Fibroblast of gingiva (primary cell): ENCODE measurements at regions not wholly inside any gene's neighbourhood (a gene's known extent, or its start where the extent isn't known, plus 50 kb on each side); places are given as distances from the start of the nearest gene placed in this dataset.
"Not testable (repeated sequence)": the region's sequence is repeated elsewhere in the genome, so short reads cannot be mapped to it uniquely, and the experiment has no call there.

ENCODE experiments used
- DNase-seq: peaks from one replicate; pipeline ENCODE4 v3.0.0-alpha.2; 2011; ENCODE audit warnings: low read depth

DNA sequence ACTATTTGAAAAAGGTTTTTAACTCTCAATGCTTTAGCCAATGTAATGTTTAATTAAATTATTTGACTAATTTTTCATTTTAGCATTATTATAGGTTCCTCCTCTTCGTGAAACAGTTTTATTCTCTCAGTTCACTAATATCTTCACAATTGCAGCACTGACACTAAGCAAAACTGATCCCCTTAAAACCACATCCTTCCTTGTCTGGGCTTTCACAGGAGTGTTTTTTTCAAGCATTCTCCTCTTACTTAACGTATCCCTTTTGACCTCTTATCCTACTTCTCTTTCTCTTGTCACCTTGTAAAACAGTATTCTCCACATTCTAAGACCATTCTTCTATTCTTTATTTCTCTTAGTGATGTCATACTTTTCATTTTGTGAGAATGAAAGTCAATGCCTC, 112.8 kb downstream of the DSC3 start:
- no peak for DNase-seq

DNA sequence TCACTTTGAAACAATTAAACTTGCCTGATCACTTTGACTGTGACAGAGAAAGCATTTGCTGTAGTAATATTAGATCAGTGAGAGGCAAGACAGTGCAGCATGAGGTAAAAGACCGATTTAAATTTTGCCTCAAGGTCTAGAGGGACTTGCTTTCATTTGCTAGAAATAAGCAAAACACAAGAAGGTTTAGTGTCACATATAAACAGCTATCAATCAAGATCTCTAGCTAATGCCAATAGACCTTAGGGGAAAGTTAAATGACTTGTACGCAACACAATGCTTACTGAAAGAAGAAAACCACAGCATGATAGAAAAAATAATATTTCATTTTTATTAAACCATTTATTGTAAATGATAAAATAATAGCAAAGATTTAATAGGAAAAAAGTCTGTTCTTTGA, 113.5 kb downstream of the DSC3 start:
- DNase-seq: no peak

DNA sequence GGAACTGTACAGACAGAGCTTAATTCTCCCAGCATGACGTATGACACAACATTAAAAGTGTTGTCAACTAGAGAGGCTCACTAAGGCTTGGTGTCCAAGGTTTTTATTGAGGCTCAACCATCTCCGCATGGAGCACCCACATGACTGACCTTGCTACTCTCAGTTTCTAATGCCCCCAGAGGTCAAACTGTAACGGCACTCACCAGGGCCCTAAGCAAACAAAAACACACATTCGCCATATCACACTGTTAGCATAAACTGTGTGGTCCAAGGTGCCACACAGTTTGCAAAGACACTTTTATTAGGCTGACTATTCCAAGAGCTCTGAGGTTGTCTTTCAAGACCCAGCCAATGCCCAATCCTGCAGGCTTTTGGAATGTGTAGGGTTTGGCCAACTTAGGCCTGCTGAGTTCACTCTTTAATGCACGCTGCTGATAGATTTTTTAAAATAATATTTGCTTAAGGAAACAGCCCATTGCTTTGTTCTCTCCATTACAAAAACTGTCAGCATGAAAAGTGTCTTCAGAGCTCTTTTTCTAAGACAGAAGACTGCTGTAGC, 114.9 kb downstream of the DSC3 start:
- DNase-seq: no peak

DNA sequence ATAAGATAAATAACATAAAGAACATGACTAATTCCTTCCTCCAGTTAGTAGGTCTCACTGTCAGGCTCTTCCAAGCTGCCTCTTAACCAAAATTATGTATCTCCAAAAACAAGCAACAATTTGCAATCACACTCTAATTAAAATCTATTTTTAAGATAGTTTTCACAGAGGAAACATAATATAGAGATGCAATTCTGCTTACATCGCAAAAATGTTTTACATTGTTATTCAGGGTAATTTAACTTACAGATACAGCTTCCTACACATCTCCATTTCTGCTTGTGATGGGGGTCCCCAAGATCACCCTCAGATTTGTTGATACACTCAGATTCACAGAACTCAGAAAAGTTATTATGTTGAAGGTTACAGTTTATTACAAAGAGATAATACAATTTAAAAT, 115.5 kb downstream of the DSC3 start:
- no peak for DNase-seq

DNA sequence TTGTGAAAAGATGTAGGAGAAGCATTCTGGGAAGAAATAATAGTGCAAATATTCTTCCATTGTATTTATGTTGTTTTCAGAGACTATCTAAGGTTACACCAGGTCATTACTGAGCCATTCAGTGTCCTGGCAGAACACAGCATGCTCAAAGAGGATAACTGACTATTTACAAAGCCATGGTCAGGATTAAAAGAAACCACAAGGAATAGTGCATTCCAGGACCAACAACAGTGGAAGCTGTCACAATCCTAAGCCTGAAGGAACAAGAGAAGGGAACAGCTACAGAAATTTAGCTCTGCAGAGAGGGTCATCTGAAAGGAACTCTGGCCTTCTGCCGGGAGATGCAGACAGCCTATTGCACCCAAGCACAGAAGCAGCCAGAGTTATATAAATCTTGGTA, 116.7 kb downstream of the DSC3 start:
- DNase-seq: no peak

DNA sequence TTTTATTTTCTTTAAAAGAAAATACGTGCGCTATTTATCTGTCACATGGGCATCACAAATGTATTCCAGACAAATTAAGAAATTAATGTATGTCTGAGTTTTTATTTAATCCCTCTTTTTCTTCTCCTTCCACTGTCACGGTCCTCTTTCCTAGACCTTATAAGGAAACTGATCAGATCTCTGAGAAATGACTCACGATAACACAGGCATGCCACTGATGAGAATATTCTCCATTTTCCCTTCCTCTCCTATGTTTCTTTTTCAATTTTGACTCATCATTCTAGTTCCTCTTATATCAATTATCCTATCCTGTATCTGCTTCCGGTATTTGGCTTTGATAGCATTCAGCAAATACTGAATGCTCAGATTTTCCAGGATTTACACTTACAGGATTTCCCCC, 121.8 kb downstream of the DSC3 start:
- no peak for DNase-seq

DNA sequence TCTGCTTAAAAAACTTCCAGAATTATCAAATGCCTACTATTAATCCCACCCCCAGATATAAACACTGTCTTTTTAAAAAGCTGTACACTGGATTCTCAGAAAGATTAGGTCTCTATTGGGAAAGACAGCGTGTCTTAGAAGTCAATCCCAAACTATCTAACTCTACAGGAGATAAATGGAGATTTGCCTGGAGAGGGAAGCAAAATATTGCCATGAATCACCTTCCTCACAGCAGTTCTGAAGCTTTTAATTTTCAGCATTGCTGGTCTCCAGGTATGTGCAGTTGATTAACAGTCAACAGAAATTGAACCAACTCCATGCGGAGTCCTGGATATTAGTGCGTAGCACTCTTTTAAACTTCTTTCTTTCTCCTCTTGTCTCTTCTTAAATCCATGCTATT, 122.2 kb downstream of the DSC3 start:
- DNase-seq: no peak

DNA sequence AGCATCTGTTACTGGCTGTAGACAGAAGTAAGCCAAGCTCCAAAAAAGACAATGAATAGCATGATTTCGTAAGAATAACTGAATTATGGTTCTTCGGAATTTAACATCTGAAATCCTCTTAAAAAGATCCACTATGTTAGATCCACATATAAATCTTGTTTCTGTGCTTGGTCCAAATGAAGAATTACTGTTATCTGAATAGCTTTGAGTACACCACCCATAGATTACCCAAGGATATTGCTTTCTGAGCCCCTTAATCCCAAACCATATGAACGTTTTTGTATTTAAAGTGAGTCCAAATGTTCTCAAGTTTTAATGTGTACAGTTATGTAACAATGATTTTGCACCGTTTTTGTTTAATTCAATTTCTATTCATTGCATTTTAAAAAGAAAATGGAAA, 124.9 kb downstream of the DSC3 start:
- DNase-seq: no peak

DNA sequence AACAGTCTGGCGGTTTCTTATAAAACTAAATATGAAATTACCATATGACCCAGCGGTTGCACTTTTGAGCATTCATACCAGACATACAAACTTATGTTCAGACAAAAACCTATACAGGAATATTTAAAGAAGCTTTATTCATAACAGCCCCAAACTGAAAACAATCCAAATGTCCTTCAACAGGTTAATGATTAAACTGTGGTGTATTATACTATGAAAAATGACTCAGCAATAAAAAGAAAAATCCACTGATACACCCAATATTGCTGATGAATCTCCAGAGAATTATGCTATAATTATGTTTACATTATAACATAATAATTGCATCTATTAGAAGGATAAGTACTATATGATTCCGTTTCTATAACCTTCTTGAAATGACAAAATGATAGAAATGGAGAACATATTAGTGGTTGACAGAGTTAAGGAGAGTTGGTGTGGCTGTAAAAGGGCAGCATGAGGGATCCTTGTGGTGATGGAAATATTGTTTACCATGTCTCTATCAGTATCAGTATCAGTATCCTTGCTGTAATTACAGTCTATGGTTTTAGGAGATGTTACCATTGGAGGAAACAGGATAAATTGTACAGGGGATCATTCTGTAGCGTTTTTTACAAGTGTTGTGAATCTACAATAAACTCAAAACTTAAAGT, 127.1 kb downstream of the DSC3 start:
- no peak for DNase-seq

DNA sequence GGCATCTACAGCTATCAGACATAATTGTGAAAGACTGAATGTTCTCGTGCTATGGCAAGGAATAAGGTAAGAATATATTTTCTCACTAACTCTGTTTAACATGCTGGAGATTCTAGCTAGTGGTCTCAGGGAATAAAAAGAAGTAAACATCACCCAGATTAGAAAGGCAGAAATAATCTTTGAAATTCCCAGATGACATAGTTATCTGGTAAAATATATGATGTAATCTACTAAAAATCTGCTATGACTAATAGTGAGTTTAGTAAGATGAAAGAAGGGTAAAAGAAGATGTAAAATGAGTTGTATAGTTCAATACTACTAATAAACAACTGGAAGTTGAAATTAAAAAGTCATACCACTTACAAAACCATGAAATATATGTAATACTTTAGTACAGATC, 134.2 kb downstream of the DSC3 start:
- DNase-seq: no peak

DNA sequence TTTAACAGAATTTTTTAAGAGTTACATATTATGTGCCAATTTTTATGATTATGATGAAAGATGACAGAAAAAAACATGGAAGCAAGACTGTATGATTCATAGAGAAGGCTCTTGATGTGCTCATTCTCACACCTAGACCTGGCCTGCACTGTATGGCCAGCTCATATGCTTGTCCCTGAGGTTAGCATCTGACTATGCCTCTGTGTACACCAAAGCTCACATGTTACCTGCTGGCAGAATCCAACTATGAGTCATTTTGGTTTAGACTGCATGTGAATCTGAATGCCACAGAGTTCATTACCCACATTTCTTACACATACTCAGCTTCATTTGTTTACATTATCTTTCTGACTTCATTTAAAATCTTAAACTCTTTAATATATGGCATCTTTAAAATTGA, 139.0 kb downstream of the DSC3 start:
- DNase-seq: no peak

DNA sequence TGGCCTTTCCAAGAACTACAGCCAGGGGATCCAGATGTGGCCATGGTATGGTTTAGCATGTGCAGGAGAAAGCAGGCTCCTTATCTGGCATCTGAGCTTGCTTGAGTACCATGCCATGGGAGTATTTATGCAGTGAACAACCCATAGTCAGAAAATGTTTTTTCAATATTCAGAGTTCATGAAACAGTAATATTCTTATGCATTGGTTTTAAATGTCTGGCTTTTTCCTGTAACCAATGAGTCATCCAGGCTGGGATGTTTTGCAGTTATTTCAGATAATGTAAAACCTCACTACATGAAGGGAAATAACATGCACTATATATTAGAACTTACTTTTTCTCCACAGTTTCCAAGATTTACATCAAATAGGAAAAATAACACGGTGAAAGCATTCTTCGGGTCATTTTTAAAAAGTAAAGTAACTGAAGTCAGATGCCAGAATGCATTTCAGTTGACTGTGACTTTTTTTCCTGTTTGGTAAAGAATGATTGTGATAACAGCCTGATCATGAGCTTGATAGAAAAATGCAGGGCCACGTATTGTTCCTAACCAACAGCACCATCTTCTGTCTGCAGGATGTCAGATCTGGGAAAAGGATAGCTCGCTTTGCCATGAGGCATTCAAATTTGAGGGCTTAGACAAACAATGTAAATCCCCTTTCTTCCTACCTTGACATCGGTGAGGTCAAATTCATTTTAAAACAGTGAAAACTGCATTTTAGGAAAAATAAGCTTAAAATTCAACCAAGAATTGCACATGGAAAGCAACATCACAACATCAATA, 152.8 kb downstream of the DSC3 start:
- DNase-seq: no peak

DNA sequence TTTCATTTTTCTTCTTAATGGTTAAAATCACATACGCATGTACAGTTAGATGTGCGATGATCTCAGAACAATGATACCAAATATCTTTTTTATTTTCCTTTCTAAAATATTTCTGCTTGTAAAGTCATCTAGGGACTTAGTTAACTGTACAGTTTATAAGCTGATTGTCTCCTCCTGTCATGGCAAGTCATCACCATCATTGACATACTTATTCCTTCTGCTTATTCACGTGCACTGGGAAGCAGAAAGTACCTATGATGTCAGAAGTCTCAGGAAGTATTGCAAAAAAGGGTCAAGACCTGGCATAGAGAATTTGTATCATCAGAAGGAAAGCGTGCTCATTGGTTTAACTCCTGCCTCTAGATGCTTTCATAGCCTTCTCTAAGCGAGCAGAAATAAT, 154.2 kb downstream of the DSC3 start:
- DNase-seq: no peak

DNA sequence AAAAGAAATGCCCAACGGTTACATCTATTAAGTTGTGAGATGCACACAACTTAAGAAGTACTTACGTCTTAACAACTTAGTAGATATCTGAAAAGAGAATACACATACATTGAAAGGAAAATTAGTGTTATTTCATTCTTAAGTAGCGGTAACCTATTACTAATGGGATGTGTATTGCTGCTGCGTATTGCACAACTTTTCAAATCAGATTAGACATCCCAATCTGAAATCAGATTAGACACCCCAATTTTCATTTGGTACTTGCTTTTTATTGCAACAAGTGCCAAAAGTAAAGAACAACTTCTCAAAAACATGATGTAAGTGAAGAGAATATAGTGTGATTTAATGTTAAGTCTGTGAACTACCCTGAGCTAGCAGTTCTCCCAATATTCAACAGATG, 155.5 kb downstream of the DSC3 start:
- no peak for DNase-seq

DNA sequence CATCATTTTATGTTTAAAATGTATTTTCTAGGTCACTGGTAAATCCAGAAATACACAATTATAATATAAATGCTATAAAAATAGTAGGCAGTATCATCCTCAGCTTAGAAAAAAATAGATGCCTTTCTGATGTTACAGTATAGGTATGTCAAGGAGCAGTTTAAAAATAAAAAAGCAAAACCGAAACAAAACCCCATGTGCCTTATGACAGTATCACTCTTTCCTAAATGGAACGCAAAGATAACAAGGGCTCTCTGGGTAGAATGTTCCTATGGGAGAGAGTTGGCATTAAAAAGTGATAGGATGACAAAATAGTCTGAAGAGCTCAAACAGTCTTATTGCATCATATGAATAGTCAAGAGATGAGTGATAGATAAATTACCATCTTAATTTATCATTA, 172.1 kb downstream of the DSC3 start:
- DNase-seq: no peak

DNA sequence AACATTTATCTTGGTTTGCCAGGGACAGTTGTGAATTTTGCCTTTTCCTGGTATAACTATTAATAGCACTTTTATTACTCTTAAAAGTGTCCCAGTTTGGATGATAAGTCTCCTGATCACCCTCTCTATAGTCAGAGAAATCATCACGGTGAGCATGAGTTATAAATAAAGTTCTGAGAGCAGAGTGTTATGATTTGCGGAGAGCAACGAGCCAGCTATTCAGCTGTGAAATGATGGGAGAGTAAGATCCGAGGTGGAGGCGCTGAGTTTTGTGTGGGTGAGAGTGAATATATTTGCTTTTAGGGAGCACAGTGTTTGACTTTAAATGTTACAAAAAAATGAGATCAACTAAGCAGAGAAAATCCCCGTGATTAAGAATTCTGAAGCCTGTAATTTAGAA, 179.6 kb downstream of the DSC3 start:
- DNase-seq: no peak

DNA sequence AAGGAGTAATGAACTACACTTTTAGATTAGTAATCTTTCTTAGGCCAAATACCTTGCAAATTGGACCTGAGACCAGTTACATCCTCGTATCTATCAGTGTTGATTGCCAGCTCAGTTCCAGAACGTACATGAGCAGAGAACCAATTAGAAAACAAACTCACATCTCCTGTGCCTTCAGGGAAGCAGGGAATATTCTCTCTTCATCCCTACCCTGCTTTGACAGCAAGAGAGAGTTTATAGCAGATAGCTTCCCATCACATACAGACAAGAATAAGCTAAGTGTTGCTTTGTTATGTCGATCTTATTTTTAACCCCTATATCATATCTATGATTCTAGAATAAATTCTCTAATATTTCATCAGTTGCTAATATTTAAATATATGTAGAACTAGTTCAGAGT, 181.8 kb downstream of the DSC3 start:
- no peak for DNase-seq

DNA sequence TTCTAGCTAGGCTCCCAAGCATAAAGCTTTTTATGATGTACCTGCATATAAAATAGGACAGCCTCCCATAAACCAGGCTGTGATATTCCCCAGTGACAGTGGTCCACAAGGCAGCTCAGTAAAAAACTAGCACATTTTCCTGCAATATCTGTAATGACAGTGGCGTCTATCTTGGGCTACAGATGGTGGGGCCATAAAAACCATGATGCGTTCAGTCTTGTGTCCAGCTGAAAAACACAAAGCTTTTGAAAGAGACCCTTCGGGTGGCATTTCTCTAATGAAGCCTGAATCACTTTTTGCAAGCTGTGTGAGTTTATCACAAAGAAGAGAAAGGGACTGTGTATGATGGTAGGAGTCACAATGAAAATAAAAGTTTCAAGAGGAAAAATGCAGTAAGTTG, 183.5 kb downstream of the DSC3 start:
- no peak for DNase-seq

DNA sequence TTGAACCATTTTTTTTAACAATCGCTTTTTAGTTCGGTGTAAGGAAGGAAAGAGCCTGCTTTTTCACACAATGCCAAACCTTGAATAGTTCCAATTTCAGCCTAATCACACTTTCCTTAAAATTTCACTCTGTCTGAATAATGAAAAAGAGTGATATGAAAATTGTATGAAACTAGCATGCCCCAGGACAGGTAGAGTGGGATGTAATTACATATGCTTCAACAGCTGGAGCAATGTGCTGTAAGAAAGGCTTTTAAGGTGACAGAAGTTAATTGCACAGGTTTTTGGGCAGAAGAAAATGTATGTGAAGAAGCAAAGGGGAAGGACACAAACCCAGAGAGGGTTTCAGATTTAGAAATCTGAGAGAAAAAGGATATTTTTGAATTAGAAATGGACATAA, 184.0 kb downstream of the DSC3 start:
- no peak for DNase-seq

DNA sequence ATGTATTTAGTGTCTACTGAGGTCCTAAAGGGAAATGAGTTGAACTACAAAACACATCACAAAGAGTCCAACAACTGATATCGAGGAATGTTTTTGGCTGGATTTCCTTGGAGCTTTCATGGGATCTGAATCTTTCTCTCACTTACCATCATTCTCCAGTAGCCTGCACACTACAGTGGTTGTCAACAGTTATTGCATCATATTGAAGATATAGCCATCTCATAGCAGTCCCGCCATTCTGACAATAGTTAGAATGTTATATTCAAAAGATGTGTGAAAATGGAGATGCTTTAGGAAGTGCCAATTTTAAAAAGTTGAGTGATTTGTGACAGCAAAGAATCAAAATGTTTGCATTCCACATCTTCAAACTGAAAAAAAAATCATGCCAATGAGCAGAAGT, 186.8 kb downstream of the DSC3 start:
- no peak for DNase-seq

DNA sequence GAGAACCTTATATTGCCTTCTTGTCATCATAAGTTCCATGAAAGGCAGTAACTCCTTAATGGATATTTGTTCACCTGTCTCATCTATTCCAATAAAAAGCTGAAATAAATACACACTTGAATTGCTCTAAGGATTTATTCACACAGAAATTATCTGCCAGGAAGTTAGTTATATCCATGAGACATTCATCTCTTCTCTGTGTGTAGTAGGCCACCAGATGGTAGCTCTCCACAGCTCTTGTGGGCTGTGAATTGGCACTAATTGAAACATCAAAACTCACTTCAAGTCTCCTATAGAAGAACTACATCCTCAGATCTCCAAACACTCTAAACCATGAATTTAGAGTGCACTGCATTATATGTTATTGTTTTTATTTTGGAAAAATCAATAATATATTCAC, 189.6 kb downstream of the DSC3 start:
- no peak for DNase-seq

DNA sequence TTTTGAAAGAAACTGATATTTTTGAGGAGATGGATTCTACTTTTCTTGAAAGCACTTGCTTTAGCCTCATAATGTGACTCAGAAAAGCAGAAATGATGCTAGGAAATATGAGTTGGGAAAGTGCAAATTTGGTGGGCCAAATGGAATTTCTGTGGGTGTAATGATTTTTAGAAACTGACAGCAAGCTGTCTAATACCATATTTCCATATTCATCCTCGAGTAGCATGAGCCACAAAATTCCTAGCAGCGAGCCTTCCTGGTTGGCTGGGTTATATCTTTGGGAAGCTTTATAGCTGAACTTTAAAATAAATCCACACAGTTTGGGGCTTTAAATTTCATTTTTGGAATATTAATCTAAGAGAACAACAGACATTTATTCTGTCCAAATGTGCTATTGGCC, 190.0 kb downstream of the DSC3 start:
- DNase-seq: no peak

DNA sequence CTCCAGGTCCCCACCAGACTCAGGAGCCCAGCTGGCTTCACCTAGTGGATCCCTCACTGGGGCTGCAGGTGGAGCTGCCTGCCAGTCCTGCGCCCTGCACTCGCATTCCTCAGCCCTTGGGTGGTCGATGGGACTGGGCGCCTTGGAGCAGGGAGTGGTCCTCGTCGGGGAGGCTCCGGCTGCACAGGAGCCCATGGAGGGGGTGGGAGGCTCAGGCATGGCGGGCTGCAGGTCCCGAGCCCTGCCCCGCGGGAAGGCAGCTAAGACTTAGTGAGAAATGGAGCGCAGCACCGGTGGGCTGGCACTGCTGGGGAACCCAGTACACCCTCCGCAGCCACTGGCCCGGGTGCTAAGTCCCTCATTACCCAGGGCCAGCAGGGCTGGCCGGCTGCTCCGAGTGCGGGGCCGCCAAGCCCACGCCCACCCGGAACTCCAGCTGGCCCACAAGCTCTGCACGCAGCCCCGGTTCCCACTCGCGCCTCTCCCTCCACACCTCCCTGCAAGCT, 203.4 kb downstream of the DSC3 start:
- DNase-seq: not testable (repeated sequence)

DNA sequence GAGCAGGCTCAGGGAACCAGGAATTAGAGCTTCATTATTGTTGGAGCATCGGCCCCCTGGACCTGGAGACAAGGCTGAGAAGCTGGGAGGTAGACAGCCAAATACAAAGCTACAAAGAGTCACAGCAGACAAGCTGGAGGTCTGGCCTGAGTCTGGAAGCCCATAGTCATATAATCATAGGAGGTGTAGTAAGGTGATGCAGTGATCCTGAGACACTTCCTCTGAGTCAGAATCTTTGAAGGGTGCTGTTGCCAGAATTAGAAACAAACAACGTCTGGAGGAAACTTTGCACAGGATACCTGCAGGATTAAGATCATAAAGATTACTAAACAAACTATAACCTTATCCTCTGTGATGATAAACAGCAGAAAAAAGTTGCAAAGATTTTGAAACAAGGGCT, 213.8 kb downstream of the DSC3 start:
- DNase-seq: no peak
